HG02610 (cell line): ENCODE measurements at regions not wholly inside any gene's neighbourhood (a gene's known extent, or its start where the extent isn't known, plus 50 kb on each side); places are given as distances from the start of the nearest gene placed in this dataset.

Source experiments
- ATAC-seq: cut with Tn5 transposase; IDR thresholded peaks from one replicate; pipeline ENCODE4 v1.9.1; 2021; ENCODE audit warnings: mild to moderate bottlenecking, moderate library complexity; ENCODE audit not compliant: unreplicated experiment

DNA sequence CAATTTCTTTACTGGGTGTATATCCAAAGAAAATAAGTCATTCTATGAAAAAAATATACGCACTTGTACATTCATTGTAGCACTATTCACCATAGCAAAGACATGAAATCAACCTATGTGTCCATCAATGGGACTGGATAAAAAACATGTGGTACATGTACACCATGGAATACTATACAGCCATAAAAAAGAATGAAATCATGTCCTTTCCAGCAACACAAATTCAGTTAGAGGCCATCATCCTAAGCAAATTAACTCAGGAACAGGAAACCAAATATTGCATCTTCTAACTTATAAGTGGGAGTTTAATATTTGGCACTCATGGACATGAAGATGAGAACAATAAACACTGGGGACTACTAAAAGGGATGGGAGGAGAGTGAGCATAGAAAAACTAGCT is 325.7 kb downstream of the TGFB2 start:
- no peak for ATAC-seq

DNA sequence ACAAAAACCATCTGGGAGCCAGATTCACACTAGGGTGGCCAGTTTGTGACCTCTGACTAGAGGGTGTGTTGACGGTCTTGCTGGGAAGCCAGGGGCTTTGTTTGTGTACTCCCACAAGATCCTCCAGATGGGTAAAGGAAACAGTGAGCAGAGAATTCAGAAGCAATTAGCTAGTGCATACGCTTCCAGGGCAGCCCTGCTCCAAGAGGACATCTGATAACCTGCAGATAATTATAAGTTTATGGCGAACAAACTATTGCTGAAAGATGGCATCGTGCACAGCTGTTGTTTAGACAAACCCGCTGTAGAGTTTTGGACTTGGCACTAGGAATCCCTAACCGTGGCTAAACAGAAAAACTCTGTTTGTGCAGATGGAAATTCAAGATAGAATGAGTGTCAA is 326.4 kb downstream of the TGFB2 start:
- ATAC-seq = no peak

DNA sequence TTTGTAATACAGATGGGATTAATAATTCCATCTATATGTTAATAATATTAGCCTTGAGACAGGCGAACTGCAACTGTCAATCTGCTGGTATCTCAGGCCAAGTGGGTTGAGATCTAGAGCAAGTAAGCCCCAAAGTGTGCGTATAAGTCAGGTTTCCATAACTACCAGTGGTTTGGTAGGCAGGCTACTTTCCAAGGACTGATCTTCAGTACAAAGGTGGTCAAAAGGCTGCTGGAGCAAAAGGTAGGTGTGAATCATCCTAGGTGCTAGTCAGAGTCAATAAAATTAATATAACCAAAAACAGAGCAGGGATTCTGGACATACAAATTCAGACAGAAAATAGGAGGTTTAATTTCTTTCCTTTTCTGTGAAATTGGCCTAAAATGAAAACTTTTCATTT is 328.0 kb downstream of the TGFB2 start:
- ATAC-seq = no peak

DNA sequence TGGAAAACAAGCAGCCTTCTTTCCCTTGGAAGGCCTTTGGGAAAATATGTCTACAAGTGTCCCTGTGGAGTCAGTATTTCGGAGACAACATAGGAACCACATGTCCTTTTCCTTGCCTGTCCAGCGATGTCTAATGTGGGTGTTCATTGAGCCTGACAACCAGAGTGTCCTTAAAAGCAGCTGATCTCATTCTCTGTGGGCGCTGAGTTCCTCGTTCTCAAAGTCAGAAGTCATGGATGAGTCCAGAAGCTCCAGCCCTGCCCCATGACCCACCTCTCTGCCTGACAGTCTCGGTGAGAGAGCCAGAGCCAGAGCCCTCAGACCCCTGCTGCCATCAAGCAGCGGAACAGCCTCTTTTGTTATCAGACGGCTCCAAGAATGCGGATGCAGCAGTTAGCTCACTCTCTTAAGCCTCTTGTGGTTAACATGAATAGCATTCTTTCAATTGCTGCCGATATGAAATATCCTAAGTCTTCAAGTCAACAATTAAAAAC is 329.2 kb downstream of the TGFB2 start:
- no peak for ATAC-seq

DNA sequence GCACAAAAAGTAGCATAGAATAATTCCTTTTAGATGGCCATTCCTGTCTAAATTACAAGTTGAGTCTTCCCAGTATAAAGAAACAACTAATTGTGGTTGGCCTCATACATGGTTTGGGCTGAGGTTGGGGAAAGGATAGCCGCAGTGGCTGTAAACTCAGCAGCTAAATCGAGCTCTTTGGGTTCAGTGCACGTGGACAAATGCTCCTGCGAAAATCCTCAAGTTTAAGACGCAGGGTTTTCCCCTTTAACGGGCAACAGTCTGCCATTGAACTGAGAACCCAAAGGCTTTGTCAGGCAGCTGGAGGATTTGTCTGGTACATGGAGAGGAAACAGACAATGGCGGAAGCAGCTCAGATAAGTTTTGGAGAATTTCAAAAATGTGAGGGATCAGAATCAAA is 331.9 kb downstream of the TGFB2 start:
- no peak for ATAC-seq

DNA sequence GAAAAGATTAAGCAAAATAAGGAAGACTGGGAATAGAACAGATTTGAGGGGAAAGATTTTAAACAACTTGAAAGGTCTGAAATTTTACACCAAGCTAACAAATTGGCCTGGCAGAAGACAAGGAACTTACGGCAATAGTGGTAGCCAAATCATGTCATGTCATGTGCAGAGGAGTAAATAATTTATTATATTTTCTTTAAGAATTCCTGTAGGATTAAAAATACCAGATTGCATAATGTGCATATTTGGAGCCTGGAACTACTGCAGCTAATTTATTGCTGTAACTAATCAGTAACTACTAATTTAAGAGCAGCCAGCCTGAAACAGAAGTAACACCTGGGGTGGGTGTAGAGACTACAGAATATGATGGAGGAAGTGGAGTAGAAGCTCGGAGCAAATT is 334.3 kb downstream of the TGFB2 start:
- no peak for ATAC-seq

DNA sequence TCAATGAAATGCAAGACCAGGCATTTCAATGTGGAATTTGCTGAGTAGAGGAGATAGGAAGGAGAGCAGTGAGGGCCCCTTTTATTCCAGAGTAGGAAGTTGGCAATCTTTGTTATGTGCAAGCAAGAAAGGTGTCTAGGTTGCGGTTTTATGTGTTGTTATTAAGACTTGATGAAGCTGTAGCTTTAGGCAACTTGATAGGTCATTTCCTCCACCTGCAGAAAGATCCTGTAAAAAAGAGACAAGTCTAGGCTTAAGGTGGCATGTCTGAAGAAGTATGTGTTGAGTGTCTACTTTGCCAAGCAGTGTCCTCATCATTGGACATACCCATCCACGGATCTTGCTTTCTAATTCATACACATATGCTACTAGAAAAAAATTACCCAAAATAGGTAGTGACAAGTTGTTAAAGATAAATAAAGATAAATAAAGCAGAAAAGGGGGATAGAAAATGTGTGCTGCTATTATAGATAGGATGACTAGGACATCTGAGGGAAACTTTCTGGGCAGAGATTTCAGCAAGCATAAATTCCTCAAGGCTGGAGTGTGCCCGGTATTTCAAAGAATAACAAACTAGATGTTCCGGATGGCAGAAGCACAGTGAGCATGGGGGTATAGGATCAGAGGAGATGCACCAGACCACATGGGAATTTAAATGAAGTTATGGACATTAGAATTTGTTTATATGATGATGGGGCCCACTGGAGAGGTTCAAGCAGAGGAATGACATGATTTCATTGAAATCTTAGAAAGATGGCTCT is 335.0 kb downstream of the TGFB2 start:
- no peak for ATAC-seq

DNA sequence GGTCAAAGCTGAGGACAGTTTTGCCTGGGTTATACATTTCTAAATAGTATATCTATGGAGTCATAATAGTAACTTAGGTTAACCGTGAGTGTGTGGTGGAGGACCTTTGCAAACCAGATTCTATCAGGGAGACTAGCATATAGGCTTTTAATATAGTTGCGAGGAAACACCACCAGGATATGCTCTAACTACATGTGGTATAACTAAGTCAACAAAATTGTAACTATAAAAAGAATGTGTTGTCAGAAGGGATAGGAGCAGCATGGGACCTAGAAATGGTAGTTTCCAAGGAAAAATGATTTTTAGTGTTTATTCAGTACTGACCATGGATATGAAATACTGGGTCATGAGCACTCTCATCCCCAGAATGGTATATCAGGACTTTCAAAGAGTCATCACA is 338.1 kb downstream of the TGFB2 start:
- ATAC-seq = no peak

DNA sequence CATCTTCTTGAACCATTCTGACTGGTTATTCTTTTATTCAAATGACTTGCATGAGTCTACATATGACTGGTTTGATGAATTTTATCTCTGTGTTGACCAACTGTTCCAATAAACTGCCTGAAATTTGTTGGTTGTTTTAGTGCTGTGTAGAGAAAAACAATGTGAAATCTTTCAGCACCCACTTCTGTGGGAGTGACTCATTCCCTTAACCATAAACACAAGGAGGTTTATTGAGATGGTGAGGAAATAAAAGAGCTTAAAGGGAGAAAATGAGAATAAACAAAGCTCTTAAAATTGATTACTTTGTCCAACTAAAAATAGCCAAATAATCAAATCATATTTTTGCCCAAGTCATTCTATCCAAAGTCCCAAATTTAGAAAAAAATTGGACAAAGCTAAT is 341.1 kb downstream of the TGFB2 start:
- ATAC-seq = no peak

DNA sequence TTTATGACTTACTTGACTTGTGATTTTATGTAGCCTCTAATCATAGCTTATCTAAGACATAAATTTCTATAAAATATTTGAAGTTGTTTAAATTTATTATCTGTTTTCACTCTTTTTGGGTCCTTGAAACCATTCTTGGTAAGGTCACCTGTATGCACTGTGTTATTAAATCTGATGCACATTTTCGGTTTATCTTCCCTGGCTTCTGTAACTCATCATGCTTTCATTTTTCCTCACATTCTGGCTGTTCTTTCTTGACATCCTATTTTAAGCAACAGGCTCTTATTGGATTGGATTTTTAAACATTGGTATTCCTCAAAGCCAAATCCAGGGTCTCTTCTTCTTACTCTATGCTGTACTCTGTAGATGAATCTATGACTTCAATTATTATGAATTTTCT is 341.6 kb downstream of the TGFB2 start:
- no peak for ATAC-seq

DNA sequence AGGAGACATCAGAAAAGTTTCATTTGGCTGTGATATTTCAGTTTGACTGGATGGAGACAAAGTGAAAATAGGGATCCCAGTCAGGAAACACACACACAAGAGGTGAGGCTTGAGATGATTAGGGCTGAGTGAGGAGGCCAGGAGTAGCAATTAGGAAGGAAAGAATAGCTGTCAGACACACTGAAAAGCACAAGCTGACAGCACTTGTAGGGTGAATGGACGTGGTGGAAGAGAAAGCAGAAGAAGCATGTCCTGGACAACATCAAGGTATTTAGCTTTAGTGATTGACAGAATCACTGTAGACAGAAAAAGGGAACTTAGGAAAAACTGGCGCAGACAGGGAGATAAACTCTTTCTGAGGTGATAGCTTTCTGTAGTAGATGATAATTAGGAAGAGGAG is 347.7 kb downstream of the TGFB2 start:
- no peak for ATAC-seq

DNA sequence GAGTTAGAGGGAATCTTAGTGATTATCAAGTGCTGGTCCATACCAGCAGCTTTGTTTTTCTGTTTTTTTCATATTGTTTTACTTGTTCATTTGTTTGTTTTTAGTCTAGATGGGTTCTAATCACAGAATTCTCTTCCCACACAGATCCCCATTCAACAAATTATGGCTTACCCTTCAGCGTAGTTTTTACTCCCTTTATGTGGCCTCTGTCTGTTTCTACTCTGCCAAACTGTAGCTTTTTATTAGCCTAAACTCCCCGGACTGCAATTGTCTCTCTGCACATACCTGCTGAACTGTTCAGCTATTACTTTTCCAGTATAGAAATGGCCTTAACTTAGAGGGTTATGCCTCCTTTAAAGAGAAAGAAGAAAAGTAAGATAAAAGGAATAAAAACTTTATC is 348.5 kb downstream of the TGFB2 start:
- no peak for ATAC-seq

DNA sequence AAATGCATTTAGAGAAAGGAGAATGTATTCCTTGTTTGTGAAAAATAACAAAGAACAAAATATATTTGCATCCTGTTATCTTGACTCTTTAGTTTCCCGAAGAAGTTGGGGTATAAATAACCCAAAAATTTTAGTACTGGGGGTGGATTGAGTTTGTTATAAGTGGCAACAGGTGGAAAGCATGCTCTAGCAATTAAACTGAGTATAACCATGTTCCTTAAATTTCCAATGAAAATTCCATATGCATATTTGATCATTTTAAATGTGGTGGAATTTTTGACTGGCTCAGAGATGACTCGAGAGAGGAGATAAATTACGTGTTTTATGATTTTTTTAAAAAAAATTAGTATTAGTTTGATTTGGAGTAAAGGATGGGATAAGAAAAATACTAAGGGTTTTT is 348.9 kb downstream of the TGFB2 start:
- ATAC-seq = no peak

DNA sequence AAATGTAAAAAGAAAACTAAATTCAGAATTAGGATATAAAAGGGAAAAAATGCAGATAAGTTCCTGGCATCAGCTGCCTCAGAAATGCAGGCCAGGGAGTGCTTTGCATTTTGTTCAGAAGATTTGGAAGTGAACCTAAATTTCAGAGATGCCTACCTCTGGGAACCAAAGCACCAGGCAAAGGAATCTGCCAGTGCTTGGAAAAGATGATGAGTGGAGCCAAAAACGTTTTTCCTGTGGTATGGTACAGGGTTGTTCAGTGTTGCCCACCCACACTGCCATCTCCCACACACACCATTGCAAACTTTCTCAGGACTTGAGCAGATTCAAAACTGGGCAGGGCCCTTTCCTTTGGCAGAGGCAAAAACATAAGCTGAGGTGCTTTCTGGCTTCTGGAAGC is 349.5 kb downstream of the TGFB2 start:
- ATAC-seq = no peak

DNA sequence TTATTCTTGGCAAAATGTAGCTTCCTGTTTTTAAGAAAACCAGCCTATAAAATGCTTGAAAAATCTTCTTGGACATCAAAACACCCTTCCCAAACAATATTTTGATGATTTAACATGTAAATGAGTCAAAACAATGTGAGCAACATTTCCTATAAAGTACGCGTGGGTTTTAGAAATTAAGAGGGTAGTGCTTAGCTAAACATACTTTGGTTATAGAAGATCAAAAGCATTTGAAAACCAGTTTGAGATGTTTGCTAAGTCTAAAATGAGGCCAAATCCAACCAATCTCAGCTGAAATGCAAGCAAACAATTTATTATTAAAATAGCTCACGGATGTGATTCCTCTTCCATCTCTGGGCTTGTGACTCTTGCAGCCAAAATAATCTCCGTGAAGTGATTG is 350.4 kb downstream of the TGFB2 start:
- ATAC-seq = no peak

DNA sequence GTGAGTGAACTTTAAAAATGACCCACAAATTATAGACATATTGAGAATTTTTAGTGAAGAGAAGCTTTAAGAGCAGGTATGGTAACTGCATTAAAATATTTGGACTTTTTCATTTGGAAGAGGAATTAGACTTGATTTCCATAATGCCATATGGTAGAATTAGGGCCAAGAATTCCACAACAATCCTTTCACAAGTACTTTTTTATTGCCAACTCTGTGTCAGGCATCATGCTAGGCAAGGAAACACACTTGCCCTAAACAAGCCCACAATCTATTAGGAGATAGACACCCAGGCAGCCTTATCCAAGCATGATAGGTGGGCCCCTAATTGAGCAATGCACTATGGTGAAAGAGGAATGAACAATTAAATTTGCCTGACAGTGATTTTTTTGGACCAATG is 353.0 kb downstream of the TGFB2 start:
- ATAC-seq = no peak

DNA sequence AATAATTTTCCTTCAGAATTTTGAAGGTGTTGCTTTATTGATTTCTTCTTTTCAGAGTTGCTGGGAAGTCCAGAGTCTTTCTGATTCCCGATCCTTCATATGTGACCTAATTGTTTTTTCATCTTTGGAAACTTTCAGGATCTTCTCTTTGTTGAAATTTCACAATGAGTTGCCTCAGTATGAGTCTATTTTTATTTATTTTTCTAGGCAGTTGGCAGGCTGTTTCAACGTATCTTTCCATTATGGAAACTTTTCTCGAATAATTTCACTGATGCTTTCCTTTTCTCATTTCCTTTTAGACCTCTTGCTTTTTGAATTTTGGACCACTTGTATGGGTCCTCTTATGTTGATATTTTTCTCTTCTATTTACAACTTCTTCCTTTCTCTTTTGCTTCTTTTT is 354.3 kb downstream of the TGFB2 start:
- no peak for ATAC-seq

DNA sequence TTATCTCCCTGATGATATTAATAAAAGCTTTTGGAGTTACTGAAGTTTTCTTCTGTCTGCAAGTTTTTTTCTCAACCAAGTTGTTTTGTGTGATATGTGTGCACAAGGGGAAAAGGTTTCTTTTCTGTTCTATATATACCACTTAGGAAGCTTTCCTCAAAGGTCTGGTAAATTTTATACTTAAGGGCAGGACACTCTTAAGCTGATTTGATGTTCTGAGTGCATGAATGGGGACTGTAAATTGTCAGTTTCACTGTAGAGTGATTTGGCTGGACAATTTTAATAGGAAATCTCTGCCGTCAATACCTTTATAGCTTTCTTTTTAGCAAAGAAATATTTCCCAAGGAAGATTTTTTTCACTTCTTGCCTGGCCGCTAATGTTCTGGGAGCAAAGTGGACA is 354.7 kb downstream of the TGFB2 start:
- ATAC-seq = no peak

DNA sequence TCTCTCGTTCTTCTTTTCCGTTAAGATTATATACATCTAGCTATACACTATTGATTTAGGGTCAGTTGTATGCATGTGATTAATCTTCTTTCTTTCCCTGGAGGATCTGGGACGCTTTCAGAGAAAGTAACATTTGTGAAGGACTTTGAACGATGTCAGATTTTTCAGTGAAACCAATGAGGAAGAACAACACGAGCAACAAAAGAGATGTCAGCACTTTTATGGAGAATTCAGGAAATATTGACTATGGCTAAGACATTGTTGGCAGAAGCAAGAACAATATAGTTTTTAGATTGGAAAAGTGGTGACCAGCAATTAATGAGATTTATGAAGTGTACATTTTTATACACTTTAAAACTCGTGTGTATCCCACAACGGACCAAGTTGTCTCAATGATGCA is 355.5 kb downstream of the TGFB2 start:
- no peak for ATAC-seq

DNA sequence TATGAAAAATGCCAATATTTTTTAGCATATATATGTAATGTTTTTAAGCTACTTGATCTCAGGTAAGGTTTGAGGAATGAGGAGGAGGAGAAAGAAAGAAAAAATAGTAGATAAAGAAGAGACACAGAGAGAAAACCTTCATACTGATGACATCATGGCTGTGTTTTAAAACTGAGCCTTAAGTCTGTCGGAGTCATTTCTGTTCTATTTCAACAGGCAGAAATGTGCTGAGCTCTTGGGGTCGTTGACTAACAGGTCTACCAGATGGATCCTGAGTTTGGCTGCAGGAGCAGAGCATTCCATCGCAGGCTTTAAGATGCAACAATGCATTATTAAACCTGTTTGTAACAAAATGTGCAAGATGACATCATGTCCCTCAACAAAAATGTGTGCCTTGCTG is 356.0 kb downstream of the TGFB2 start:
- no peak for ATAC-seq

DNA sequence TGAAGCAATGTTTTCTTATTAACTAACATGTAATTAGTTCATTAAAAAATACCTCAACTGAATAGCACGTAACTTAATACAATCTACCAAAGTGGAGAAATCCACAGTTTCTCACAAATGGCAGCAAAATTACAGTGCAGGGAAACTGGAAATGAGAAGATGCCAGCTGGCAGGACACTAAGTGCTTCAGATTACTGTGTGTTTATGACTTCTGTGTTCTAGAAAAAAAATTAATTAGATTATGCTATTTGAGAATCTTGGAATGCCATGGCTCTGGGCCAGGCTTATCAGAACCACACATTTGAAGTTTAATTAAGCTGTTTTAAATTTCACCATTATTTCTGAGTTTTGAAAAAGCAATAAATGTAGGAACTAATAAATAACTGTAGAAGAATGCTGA is 357.6 kb downstream of the TGFB2 start:
- no peak for ATAC-seq

DNA sequence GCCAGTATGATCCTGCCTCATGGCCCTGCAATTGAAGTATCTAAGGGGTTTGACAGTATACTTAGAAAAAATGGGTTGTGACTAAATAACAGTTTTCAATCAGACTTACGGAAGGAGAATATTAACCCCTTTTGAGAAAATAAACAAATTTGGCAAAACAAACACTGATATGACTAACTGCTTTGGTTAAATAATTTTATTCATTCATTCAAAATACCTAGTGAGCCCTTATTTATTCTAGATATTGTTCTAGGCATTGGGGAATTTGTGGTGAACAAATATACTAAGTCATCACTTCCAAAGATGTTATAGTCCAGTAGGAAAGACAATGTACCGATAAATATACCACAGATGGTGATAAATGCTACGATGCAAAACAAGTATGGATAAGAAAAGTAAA is 358.7 kb downstream of the TGFB2 start:
- ATAC-seq = no peak

DNA sequence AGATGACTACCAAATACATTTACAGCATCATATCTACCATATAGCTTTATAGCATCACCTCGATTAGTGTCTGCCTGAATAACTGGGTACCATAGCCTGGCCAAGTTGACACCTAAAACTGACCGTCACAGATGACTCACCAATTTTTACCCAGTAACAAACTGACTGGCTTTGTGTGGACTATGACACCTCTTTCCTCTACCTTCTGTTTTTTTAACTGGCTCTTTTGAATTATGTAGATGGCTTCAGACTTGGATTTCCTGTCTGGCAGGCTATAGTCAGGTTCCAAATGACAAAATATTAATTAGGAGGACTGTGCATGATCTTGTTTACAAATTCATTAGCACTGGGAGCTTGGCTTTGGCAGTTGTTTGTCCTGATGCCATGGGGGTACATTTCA is 360.3 kb downstream of the TGFB2 start:
- ATAC-seq = no peak
